K562 (cell line): ENCODE measurements at regions not wholly inside any gene's neighbourhood (a gene's known extent, or its start where the extent isn't known, plus 50 kb on each side); places are given as distances from the start of the nearest gene placed in this dataset.

Source experiments
- AFF1 ChIP-seq, 2 experiments: fragments of 450-650 bp; IDR thresholded peaks; 2 replicates each; pipeline ENCODE4 v1.6.1; 2018; ENCODE audit warnings: mild to moderate bottlenecking in 2 of 2, low read depth in 1 of 2; ENCODE audit not compliant: partially characterized antibody in 2 of 2
- BRD9 ChIP-seq: fragments of 450-650 bp; IDR thresholded peaks from 2 replicates; pipeline ENCODE4 v1.6.1; 2018; ENCODE audit warnings: low read depth; ENCODE audit not compliant: partially characterized antibody
- CC2D1A ChIP-seq: fragments of 450-650 bp; IDR thresholded peaks from 2 replicates; pipeline ENCODE4 v1.6.1; 2017; ENCODE audit warnings: mild to moderate bottlenecking
- DACH1 ChIP-seq: fragments of 450-650 bp; IDR thresholded peaks from 2 replicates; pipeline ENCODE4 v1.6.1; 2018; ENCODE audit not compliant: partially characterized antibody
- EP300 ChIP-seq: IDR thresholded peaks from 2 replicates; pipeline ENCODE4 v1.6.1; 2012; ENCODE audit warnings: low read length, improper control_type of control experiment
- HDAC6 ChIP-seq: IDR thresholded peaks from 2 replicates; pipeline ENCODE4 v1.6.1; 2012; ENCODE audit warnings: low read depth, mild to moderate bottlenecking, control low read depth, inconsistent platforms, low read length, moderate library complexity
- KDM1A ChIP-seq, 2 experiments: fragments of 450-650 bp; IDR thresholded peaks; 2 replicates each; pipeline ENCODE4 v1.6.1; 2016; ENCODE audit warnings: mild to moderate bottlenecking in 2 of 2
- NCOR1 ChIP-seq: fragments of 450-650 bp; IDR thresholded peaks from 2 replicates; pipeline ENCODE4 v1.6.1; 2016; ENCODE audit warnings: mild to moderate bottlenecking, moderate library complexity
- NFRKB ChIP-seq: fragments of 450-650 bp; IDR thresholded peaks from 2 replicates; pipeline ENCODE4 v1.6.1; 2016; ENCODE audit warnings: low read depth
- NR3C1 ChIP-seq: sonication (generic); formaldehyde crosslinking; IDR thresholded peaks from 2 replicates; pipeline ENCODE4 v1.8.1; 2022; ENCODE audit warnings: missing genetic modification reagents
- SMARCE1 ChIP-seq: fragments of 450-650 bp; IDR thresholded peaks from 2 replicates; pipeline ENCODE4 v1.7.1; 2016; ENCODE audit warnings: mild to moderate bottlenecking
- TAL1 ChIP-seq: fragments of 450-650 bp; IDR thresholded peaks from 2 replicates; pipeline ENCODE4 v1.6.1; 2016; ENCODE audit warnings: mild to moderate bottlenecking
- TCF3 ChIP-seq: sonication (generic); formaldehyde crosslinking; IDR thresholded peaks from 2 replicates; pipeline ENCODE4 v1.4.0; 2020; ENCODE audit warnings: mild to moderate bottlenecking, missing genetic modification reagents
- TEAD4 ChIP-seq, 2 experiments: sonication (generic) in 1 of 2; formaldehyde crosslinking in 1 of 2; IDR thresholded peaks; 2 replicates each; pipeline versions ENCODE4 v1.6.1 to v1.8.0; 2012 to 2022; ENCODE audit warnings: borderline replicate concordance in 1 of 2, inconsistent platforms in 1 of 2, low read length in 1 of 2, mild to moderate bottlenecking in 1 of 2, missing genetic modification reagents in 1 of 2
- TRIM24 ChIP-seq, 2 experiments: fragments of 450-650 bp; IDR thresholded peaks; 2 replicates each; pipeline ENCODE4 v1.6.1; 2016
- ZBTB2 ChIP-seq: fragments of 450-650 bp; IDR thresholded peaks from 2 replicates; pipeline ENCODE4 v1.6.1; 2016; ENCODE audit warnings: antibody characterized with exemption
- ZC3H4 ChIP-seq: sonication (generic); formaldehyde crosslinking; IDR thresholded peaks from 2 replicates; pipeline ENCODE4 v1.9.0; 2021; ENCODE audit warnings: missing genetic modification reagents, borderline replicate concordance
- ZNF274 ChIP-seq: IDR thresholded peaks from 2 replicates; pipeline ENCODE4 v1.6.1; 2011; ENCODE audit warnings: low read depth, mild to moderate bottlenecking, low read length, moderate library complexity, borderline replicate concordance
- ZNF444 ChIP-seq: fragments of 250-450 bp; sonication (Bioruptor Pico); IDR thresholded peaks from 2 replicates; pipeline ENCODE4 v1.4.0; 2020; ENCODE audit warnings: mild to moderate bottlenecking, moderate library complexity
- ZNF589 ChIP-seq: fragments of 200-800 bp; sonication (Bioruptor generic); IDR thresholded peaks from 2 replicates; pipeline ENCODE4 v1.6.1; 2016; ENCODE audit warnings: low read depth, missing genetic modification characterization, missing compliant biosample characterization
- ZNF592 ChIP-seq: fragments of 450-650 bp; IDR thresholded peaks from 2 replicates; pipeline ENCODE4 v1.6.1; 2017; ENCODE audit warnings: antibody characterized with exemption, mild to moderate bottlenecking
- ZNF77 ChIP-seq: fragments of 250-450 bp; sonication (Bioruptor Pico); IDR thresholded peaks from 2 replicates; pipeline ENCODE4 v1.5.0; 2020

- TF ChIP-seq TCF3 (0 out of 2 replicates have a peak, but pooled peaks have one; percentile 12), KDM1A (IDR thresholded peaks at IDR 0.05) (peak; percentile 51 to 94; a peak in 3 of 4 replicates), ZNF274 (no peak), TAL1 (peak; percentile 26; the same call in 1 of the 2 replicates), ZBTB2 (0 out of 2 replicates have a peak, but pooled peaks have one; percentile 44), HDAC6 (no peak), NFRKB (peak; percentile 44; the same call in 1 of the 2 replicates), ZNF592 (peak; percentile 39; the same call in 1 of the 2 replicates), CC2D1A (no peak), TEAD4 (IDR thresholded peaks at IDR 0.05; ENCODE audit: low read length) (0 out of 2 replicates have a peak, but pooled peaks have one; percentile 18), TEAD4 (CRISPR knock-in tag; IDR thresholded peaks at IDR 0.05; ENCODE audit: borderline replicate concordance) (no peak), AFF1 (IDR thresholded peaks at IDR 0.05; ENCODE audit: low read depth in 1 of 2, partially characterized antibody in 2 of 2) (peak in 1 of 2 experiments; percentile 88), TRIM24 (IDR thresholded peaks at IDR 0.05) (peak in 1 of 2 experiments; percentile 39; a peak in 2 of 4 replicates), EP300 (peak; percentile 49; the same call in 1 of the 2 replicates), ZNF77 (CRISPR knock-in tag) (no peak), BRD9 (peak; percentile 51), ZC3H4 (CRISPR knock-in tag) (no peak), ZNF589 (CRISPR knock-in tag) (no peak), DACH1 (peak; percentile 4), SMARCE1 (peak; percentile 25; the same call in 1 of the 2 replicates), NR3C1 (CRISPR knock-in tag) (no peak), ZNF444 (CRISPR knock-in tag) (peak; percentile 77; the same call in 1 of the 2 replicates), NCOR1 (peak; percentile 50; the same call in 1 of the 2 replicates)
Observed at GRCh38 chr7:43004082-43004481, 71.9 kb downstream of the MRPL32 start (continued).
